Eye (tissue), 1 donor: ENCODE measurements at regions not wholly inside any gene's neighbourhood (a gene's known extent, or its start where the extent isn't known, plus 50 kb on each side); places are given as distances from the start of the nearest gene placed in this dataset.
"Not testable (repeated sequence)": the region's sequence is repeated elsewhere in the genome, so short reads cannot be mapped to it uniquely, and the experiment has no call there.

Experiments used
- DNase-seq: peaks from one replicate; pipeline ENCODE4 v3.0.0-alpha.2; 2015

DNA sequence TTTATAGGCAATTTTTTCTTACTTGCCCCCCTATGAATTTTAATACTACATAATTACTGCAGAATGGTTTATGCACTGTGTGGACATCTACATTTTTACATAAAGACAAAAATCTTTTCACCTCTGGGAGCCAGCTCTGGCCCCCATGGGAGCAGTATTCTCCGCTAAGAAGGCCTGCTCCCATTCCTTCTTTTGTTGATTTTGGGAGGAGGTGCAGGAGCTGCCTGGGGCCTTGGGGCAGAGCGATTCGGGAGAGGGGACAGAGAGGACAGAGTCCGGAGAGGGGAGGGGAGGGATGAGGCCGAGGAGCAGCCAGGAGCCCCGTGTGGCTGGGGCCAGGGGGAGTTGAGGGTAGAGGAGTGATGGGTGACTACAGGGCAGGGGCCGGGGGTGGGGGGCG is 452.0 kb downstream of the PREX1 start:
- no peak for DNase-seq

DNA sequence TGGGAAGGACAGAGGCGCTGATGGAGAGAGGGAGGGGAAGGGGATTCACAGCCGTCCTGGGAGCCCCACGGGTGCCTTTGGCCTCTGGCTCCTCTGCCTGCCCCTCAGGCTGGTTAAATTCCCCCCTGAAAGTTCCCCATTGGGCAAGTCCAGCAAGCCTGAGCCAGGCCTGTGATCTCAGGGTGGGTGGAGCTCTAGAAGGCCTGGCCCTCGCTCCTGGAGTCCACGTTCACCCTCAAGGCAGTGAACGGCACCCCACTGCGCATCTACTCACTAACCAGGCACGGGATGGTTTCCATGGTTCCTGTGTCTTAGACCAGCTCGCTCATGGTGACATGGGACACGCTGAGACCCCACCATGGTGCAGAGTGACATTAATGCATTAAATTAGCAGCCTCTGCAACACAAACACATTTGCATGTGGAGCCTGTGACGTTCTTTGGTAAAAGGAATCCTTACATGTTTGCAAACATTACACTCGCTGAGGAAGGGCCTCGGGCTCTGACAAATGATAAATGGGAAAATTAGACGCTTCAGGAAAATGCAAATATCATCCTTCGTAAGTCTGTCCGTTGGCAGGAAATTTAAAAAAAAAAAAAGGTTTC is 452.7 kb downstream of the PREX1 start:
- no peak for DNase-seq

GRCh38 chr20:48374031-48374907 is 453.5 kb downstream of the PREX1 start:
- DNase-seq = peak; percentile 81

- peak; percentile 53 for DNase-seq
These were observed 454.3 kb downstream of the PREX1 start for GRCh38 chr20:48373555-48373934.

GRCh38 chr20:48372851-48373554 is 454.8 kb downstream of the PREX1 start:
- DNase-seq = peak; percentile 82

- no peak for DNase-seq
These were observed 456.6 kb downstream of the PREX1 start for GRCh38 chr20:48371211-48371610.

GRCh38 chr20:48368580-48369021 is 459.2 kb downstream of the PREX1 start:
- peak; percentile 44 for DNase-seq

GRCh38 chr20:48367541-48368358 is 460.0 kb downstream of the PREX1 start:
- peak; percentile 61 for DNase-seq

DNA sequence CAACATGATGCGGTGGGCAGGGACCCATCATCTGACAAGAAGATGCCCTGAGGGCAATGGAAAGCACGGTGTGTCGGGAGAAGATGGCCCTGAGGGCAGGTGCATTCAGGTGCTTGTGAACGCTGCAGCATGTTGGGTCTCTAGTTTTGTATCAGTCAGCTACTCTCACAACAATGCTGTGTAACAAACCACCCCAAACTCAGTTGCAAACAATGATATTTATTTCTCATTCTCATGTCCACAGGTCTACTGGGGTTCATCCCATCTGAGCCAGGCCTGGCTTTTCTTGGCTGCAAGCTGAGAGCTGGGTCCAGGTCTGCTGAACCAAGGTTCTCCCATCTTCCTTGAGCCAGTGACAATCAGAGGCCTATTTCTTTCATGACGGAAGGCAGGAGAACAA is 461.6 kb downstream of the PREX1 start:
- DNase-seq = no peak

DNA sequence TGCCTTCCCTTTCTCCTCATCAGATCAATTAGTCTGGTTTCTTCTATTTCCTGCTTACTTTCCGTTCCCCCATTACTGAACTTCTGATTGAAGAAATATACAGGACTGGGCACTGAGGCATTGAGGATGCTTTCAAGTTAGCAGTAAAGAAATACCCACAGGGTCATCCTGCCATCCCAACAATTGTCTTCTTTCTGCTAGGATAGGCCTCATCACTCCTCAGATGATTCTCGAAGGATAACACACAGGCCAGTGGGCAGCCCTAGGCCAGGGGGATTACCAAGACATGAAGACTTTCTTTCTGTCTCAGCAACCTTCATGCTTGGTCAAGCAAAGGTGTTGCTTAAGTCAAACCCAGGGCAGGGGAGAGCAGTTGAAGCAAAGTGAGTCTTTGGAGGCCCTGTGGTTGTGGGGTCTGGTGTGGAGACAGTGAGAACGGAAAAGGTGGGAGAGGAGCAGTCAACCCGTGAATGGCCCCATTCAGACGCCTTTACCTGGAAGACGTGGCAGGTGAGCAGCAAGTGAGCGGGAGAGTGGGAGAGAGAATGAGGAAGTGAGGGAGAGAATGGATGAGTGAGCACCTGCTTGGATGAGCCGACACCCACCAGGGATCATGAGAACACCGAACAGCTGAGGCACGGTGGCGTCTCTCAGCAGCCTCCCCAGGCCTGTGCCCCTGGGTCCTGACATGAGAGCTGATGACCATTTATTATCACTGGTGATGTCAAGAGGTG is 462.9 kb downstream of the PREX1 start:
- DNase-seq = no peak

- no peak for DNase-seq
These were observed 463.7 kb downstream of the PREX1 start for GRCh38 chr20:48364055-48364454.

DNA sequence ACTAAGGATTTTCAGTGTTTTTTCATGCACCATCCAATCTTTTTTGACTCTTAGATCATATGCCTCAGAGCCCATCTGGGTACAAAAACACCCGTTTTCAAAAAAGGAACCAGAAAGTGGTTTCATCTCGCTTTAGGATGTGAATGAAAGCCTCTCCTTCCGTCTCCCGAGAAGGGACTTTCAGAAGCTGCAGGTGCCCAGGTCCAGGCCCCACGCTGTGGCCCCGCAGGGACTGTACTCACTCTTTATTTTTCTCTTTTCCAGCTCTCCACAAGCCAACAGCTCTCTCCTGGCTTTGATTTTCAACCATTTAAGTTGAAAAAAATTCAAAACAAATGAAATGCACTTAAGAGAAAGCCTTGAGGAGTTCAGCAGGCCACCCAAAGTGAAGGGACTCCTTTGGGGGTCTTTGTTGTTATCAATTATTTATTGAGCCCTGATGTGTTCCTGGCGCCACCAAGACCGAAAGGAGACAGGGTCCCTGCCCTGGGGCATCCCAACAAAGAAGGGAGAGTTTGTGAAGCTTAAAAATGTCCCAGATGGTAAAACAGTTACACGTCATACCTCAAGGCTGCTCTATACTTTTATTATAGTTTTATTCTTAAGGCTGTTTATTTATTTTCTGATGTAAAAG is 467.3 kb downstream of the PREX1 start:
- no peak for DNase-seq

- no peak for DNase-seq
These were observed 468.0 kb downstream of the PREX1 start for GRCh38 chr20:48359692-48360341.

DNA sequence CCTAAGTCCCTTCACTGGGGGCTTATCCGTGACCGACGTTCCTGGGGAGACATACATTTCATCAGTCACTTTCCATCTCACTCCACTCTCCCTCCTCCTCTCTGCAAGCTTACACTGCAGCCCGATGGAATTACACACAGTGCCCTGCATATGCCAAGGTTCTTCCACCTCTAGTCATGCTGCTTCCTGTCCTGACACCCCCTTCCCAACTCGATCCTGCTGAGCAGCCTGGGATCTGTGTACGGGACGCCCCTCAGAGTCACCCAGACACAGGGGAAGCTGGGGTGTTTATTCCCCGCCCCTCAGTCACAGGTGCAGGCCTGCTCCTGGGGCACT is 468.8 kb downstream of the PREX1 start:
- DNase-seq = not testable (repeated sequence)

GRCh38 chr20:48358176-48359054 is 469.4 kb downstream of the PREX1 start:
- no peak for DNase-seq

- no peak for DNase-seq
These were observed 470.1 kb downstream of the PREX1 start for GRCh38 chr20:48357714-48358113.

DNA sequence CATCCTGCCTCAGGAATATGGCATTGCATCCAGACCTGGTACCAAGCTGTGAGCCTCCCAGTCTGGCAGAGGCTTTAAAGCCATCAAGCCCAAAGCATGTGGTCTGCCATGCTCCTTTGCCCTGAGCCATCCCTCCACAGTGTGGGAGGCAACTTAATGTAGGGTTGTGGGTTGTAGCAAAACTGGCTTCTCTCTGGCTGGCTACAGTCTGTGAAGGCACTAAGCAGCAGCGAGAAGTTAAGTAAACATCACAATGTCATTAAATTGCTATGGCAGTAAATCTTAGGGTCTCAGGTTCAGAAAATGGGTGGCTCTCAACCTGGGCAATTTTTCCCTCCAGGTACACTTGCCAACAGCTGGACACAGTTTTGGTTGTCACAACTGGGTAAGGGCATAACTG is 472.9 kb downstream of the PREX1 start:
- no peak for DNase-seq

DNA sequence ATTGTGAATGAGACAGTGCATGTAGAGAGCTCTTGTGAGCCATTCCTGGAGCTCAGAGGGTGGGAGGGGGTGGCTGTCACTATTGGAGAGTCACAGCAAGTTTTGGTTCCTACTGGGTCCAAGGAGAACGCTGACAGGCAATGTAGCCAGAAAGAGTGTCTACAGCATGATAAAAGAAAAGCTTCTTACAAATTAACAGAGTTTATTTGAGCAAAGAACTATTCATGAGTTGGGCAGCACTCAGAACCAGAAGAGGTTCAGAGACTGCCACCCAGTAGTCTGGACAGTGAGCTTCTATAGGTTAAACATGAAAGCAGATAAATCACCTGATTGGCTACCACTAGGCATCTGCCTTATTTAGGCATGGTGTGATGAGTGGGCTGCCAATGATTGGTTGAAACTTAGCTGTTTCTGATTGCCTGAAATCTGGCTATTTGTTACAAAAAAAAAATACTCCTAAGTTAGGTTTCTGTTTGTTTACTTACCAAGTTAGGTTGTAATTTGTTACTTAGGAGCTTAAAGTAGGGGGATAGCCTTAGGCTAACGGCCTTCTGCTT is 473.4 kb downstream of the PREX1 start:
- no peak for DNase-seq

- no peak for DNase-seq
These were observed 475.2 kb downstream of the PREX1 start for GRCh38 chr20:48352628-48353027.

DNA sequence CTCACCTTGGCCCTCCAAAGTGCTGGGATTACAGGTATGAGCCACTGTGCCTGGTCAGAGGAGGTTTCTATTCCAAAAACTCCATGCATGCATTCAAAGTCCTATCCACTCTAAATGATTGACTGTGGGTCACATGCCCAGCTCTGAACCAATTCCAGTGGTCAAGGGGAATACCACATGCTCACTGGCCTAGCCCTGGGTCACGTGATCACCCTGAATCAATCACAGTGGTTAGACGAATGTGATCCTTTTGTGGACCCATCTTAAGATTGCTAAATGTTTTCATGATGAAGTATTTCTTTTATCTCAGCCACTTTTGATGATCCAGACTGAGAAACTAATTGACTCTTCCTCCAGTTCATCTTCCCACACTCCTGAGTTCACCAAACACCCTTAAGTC is 475.8 kb downstream of the PREX1 start:
- no peak for DNase-seq
